Astrocyte (in vitro differentiated cells and primary cell): ENCODE measurements at regions not wholly inside any gene's neighbourhood (a gene's known extent, or its start where the extent isn't known, plus 50 kb on each side); places are given as distances from the start of the nearest gene placed in this dataset.

ENCODE experiments used
- CTCF ChIP-seq: IDR thresholded peaks from 2 replicates; pipeline ENCODE4 v1.5.1; 2011; ENCODE audit warnings: low read depth, mild to moderate bottlenecking, inconsistent platforms, low read length, moderate library complexity; ENCODE audit not compliant: insufficient read depth
- EZH2 ChIP-seq: IDR thresholded peaks from 2 replicates; pipeline ENCODE4 v1.6.1; 2012; ENCODE audit warnings: mild to moderate bottlenecking, low read length, inconsistent platforms; ENCODE audit not compliant: insufficient read depth

DNA sequence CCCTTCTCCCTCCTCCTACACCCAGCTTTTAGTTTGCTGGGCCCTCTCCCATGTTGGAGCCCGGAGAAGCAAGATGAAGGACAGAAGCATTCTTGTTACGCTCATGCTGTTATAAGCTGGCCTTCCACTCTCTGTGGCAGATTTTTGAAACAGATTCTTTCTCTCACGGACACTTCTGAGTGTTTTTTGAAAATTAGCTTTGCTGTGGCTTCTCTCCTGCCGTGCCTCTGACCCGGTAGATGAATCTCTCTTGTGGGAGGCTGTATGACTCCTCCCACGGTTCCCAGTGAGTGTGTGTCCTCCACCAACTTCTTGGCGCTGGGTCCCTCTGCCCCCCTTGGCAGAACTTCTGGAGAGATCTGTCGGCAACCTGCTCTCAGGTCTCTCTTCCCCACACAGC, 269.3 kb upstream of the MYT1L start:
- TF ChIP-seq CTCF: no peak
- TF ChIP-seq EZH2: no peak
